HG03439 (cell line): ENCODE measurements at regions not wholly inside any gene's neighbourhood (a gene's known extent, or its start where the extent isn't known, plus 50 kb on each side); places are given as distances from the start of the nearest gene placed in this dataset.

Experiments
- ATAC-seq: cut with Tn5 transposase; IDR thresholded peaks from one replicate; pipeline ENCODE4 v1.9.1; 2021; ENCODE audit warnings: mild to moderate bottlenecking, moderate library complexity; ENCODE audit not compliant: unreplicated experiment

DNA sequence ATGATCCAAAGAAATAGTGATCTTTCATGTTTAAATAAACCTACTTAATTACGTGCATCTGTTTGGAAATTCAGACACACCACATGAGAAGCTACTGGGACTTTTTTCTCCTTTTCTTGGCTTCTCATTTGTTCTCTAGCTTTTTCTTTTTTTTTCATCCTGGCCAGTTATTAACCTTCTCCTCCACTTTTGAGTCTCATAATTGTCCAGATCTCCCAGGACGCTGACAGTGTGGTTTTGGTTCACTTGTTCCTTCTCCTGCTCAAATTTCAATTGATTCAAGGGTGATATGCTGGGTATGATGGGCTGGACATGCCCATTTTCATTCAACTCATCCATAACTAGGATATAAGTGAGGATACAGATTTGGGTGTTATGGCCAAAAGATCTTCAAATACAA lies 152.3 kb downstream of the TM9SF2 start:
- no peak for ATAC-seq

DNA sequence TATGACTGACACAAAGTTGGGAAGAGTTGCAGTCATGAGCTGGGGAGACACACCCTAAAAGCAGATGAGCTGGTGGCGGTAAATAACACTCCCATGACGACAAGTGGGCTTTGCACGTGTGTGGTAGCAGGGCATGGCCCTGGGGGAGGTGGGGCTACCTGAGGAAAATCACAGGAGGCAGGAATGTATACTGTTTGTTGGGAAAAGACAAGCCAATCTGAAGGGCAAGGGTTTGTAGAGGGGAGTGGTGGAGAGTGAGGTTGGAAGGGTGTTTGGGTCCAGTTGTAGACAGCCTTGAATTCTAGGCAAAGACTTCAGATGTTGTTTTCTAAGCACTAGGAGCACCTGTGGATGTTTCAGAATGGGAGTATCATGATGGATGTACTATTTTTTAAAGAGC lies 151.6 kb downstream of the TM9SF2 start:
- ATAC-seq, result no peak

DNA sequence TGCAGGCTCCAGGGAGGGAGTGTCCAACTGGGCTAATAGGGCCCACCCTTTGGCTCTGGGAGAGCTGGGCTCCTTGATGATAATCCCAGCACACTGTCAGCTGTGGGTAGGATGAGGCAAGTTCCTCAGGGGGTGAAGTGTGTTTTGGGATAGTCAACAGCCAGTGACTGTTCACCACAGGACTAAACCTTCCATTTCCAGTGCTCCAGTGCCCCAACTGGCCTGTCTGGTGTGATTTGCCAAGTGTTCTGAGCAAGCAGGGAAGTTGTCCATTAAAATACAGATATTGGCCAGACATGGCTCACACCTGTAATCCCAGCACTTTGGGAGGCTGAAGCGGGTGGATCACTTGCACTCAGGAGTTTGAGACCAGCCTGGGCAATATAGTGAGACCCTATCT lies 150.9 kb downstream of the TM9SF2 start:
- ATAC-seq, result no peak

DNA sequence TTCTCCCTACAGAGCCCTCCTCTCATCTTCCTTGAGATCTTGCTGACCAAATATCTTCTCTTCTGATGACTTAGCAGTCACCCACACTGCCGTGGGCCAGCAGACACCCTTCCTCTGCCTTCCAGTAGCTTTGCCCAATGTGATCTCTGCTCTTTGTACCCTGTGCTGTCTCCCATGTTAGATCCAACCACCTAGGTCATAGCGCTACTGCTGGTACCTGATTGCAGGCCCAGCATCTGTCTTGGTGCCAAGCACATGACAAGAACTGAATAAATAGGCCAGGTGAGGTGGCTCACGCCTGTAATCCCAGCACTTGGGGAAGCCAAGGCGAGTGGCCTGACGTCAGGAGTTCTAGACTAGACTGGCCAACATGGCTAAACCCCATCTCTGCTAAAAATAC lies 149.7 kb downstream of the TM9SF2 start:
- ATAC-seq, result no peak

DNA sequence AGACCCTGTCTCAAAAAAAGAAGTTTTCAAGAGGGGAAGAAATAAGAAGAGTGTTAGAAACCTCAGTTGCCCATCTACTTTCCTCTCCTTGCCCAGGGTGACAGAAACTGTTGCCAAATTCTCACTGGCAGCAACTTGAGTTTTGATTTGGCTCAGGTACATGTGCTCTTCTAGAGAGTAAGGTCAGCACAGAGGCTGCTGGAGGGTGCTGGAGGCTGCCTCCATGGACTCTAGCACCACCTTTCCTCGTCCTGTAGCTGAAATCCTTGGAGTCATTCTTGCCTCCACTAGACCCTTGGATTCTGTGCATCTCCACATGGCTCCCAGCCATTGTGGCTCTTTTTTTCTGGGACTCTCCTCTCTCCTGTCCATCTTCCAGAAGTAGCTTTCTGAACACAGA lies 149.1 kb downstream of the TM9SF2 start:
- ATAC-seq, result no peak

DNA sequence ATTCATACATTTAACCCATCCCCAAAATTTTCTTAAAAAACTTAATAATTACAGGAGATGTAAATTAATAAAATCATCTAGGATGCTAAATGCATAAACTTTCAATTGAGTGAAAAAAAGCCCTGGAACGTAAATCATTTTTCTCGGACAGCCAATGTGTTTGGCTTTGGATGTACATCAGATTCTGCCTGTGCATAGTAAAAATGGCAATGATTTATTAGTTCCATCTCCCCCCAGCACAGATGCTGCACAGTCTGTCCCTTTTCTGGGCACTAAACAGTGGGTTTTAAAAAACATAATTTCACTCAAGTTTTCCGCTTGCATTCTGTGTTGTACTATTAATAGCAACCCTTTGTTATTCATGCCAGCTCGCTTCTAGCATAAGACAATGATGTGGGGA lies 147.7 kb downstream of the TM9SF2 start:
- no peak for ATAC-seq

DNA sequence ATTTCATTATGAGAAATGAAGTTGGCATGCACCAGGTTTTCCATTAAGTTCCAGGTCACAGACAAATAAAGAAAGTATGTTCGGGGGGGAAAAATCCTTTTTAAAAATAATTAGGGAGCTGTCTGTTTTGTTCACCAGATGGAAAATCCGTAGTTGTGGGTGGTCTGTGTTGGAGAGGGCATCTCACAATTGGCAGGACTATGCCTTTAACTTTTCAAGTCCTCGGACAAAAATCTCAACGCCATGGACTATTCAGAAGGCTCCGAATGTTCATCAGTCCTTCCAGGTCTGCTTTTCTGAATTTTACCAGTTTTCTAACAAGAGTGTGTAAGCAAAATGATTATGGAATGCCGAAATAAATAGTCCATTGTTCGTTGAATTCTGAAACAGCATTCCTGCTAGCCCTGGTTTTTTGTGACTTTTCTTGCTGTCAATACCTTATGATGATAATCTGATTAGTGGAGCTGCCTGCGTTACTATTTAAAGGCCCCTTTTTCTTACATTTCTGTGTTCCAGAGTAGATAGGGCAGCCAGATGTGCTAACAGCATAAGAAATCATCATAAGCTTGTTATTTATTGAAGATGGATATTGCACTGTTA lies 146.9 kb downstream of the TM9SF2 start:
- ATAC-seq, result no peak

DNA sequence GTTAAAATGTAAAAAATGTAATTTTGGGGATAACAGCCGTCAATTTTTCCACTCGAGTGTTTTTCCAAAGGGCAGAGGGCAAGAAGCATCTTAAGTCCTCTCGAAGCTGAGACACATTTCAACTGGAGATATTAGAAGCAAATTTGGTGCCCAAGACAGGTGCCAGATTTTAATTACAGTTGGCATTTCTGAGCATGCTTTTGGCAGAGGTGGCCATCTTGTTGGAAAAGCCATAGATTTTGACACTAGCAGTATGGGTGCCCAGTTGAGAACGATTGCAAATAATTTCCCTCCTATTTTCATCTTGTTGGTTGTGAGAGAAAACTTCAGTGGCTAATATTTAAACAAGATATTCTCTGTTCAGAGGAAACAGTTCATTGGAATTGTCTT lies 146.3 kb downstream of the TM9SF2 start:
- ATAC-seq, result no peak

DNA sequence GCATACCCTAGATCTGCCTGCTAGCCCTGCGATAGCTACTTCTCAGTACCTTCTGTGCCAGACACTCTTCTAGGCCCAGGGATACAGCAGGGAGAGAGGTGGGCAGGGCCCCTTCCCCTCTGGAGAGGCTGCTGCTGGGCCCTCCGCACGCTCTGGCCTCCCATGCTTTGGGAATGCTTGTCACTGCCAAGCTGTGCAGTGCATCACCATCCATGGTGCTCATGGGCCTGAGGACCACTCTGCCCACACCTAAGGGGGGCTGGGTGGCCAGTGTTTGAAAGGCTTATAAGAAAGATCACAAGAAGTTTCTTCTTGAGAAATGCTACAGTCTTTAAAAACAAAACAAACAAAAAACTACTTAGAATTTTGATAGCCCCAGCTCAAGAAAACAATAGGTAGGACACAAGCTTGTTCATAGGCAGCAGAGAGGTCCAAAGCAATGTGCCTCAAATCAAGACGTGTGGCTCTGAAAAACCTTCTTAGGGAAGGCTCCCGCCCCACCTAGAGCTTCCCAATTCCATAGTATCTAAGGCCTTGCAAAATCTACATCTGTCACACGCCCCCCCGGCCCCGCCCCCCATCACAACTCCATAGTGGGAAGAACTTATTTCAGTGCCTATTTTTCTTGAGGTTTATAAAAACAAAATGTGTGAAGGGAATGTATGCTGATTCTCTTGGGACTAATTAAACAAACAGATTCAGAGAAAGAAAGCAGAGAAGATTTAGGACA lies 145.8 kb downstream of the TM9SF2 start:
- ATAC-seq, result no peak

DNA sequence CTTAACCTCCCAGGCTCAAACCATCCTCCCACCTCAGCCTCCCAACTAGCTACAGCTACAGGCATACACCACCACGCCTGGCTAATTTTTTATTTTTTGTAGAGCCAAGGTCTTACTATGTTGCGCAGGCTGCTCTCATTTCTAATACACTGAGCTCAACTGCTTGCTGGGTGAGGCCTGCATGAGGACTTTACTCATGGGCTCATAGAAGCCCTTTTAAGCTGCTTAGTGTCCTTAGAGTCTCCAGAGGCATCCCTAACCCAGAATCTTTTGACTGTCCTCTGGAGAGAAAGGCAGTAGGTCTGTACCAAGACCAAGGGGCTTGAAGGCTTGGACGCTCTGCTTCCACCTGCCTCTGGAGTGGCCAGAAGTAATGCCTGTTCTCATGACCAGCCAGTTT lies 141.6 kb downstream of the TM9SF2 start:
- ATAC-seq, result no peak

DNA sequence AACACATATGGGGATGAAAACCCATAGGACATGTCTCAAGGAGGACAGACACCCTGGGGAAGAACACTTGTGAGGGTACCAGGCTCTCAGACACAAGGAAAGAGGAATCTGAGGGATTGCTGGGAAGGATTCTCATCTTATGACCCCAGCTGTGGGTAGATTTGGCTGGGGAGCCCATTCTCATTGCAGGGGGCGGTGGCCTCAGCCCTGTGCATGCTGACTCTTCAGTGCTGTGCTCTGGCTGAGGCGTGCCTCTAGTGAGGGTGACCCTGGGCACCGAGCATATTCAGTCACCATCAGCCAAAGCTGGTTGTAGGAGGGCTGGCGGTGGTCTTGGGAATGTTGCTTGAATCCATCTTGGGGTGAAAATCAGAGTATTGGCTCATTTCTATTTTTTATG lies 140.7 kb downstream of the TM9SF2 start:
- no peak for ATAC-seq

DNA sequence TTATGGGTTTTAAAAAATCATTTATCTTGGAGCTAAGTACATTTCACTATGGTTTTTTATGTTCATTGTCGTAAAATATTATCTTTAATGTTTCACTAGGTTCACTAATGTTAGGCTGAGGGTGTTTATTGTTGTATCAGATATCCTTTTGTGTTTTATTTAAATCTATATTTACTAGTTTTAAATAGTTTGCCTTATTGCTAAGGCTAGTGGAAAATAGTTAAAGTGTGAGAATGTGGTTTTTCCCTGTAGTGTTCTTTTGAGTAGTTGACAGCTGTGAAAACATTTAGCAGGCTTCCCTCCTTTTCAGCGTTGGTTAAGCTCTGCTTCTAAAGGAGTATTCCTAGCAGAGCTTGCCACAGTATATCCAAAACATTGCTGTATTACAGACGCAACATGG lies 139.0 kb downstream of the TM9SF2 start:
- ATAC-seq, result no peak

DNA sequence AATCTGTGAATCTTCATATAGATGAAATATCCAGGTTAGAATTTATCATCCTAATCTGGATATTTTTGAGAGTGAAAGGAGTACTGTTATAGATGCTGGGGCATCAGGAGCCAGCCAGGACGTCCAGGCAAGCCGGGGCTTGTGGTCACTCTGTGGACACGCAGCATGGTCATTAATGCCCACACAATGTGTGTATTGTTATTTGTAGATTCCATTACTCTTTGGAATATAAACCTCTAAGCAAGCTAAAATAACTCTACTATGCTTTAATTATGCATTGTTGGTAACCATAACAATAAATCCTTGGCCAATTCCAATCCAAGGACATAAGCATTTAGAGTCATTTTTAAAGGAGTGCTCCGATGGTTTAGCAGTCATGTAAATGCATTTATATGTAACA lies 137.9 kb downstream of the TM9SF2 start:
- no peak for ATAC-seq

DNA sequence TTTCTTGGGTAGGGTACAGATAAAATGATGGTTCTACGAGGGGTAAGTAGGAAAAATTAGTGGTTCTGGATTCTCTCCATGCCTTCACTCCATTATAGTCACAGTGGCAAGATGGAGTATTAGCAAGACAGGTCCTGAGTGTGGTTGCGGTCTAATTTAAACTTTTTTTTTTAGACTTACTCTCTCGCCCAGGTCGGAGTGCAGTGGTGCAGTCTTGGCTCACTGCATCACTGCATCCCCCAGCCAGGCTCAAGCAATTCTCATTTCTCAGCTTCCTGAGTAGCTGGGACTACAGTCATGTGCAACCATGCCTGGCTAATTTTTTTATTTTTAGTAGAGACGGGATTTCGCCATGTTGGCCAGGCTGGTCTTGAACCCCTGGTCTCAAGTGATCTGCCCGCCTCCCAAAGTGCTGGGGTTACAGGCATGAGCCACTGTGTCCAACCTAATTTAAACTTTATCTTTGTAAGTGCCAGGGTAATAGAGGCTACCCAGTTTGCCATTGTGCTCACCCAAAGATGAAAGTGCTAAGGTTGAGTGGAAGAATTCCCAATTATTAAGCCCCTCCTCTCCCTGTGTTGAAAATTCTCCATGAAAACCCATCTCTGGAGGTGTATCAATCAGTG lies 135.6 kb downstream of the TM9SF2 start:
- ATAC-seq, result no peak

DNA sequence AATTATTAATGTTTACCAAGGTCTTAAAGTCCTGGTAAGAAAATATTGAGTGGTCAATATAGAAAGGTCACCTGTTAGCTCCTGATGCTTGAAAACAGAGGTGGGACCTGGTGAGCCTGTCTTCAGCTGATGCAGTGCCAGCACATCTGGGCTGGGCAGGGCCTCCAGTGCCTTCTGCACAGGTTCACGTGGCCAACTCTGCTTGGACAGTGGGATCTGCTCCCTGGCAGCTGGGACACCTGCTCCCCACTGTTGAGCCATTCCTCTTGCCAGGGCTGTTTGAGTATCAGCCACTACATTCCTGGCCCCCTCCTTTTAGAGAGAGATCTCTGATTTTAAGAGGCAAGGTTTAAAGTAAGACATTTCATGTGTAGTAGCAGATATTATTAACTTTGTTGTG lies 135.0 kb downstream of the TM9SF2 start:
- ATAC-seq, result no peak

DNA sequence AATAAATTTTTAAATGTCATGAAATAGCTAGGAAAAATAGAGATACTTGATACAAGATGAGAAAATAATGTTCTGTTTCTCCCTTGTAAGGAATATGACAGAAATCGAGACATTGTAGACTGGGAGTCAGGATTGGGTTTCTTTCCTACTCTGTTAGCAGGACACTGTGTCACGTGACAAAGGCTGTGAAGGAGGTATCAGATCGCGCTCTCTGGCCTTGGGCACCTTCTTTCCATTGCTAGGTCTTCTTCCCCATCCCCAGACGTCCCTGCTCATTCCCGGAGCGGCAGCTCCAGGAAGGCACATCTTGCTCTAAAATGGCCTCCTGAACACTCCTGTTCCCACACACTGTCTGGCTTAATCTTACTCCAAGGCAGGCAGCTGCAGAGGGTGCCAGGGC lies 133.4 kb downstream of the TM9SF2 start:
- ATAC-seq, result no peak

DNA sequence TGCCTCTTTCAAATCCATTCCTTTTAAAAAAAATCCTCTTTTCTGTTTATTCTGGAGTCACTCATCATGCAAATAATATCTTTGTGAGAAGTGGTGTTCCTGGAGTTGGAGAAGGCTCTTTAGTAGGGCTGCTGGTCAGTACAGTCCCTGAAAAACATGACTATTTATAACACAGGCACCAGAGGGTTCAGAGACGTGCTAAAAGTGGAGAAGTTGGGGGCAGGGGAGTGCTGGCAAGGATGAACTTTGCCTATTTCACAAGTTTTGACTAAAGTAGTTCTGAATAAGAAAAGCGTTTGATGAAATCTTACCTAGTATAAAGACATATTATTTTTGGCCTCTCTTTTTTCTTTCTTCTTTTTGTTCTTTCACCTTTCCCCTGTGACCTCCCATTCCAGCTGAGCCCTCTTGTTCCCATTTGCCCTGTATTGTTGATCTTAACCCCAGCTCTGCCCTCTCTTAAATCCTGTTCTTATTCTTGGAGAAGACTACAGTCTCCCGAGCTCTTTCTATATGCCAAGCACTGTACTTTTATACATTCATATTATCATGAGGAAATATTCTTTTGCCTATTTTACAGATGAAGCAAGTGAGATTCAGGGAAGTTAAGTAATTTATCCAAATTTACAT lies 129.1 kb downstream of the TM9SF2 start:
- ATAC-seq, result no peak

DNA sequence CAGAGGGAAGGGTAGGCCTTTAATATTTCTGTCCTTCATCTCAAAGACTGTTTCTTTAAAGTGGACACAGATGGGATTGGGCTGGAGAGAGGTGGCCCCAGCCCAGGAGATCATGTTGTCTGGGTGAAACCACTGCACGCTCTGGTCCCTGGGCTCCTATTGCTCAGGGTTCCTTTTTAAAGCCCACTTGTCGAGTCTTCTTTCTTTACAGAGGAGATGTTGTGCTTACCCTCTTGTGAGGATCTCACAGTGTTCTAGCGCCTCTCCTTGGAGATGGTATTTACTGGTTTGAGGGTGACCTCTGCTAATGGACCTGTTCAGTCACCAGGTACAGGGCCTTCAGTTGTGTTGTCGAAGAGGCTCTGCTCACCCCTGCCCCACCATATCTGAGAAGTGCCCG lies 128.4 kb downstream of the TM9SF2 start:
- ATAC-seq, result no peak

DNA sequence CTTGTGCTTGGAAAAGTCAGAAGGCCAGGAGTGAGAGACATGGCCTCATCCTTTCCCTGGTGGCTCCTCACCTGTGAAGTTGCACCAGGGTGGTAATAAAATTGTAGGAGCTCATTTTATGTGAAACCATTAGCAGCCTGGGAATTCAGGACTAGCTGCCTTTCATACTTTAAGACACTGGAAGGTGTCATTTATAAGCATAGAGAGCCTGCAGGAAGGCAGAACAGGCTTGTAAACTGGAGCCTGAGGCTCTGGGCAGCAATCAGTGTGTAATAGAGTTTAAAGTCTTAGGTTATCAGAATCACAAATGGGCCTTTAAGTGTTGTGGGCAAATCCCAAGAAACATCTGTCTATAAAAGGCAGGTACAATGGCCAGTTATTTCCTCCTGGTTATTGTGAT lies 127.2 kb downstream of the TM9SF2 start:
- no peak for ATAC-seq

DNA sequence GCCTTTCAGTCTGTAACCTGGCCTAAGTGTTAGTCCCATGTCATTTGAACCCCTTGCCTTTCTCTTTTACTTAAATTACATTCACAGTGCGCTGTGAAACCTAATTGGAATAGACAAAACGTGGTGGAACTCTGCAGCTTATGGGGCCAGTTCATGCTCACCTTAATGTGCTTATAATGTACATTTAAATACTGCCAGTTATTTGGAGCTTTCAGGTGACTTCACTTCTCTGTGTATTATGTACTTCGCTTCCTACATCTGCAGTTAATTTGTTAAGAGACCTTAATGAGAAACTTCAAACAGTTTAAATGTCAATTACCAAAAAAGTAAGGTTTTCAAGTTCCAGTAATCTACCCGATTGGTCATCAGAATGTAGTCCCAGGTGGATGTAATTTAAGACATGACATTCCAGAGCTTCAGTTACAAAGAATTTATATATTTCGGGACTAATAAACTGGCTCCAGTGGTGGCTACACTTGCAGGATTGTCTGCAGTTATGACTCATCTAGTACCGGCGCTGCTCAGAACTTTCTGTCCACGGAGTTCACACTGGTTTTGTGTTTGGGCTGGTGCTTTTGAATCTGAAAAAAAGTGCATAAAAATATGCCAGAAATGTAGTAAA lies 125.3 kb downstream of the TM9SF2 start:
- ATAC-seq, result no peak

DNA sequence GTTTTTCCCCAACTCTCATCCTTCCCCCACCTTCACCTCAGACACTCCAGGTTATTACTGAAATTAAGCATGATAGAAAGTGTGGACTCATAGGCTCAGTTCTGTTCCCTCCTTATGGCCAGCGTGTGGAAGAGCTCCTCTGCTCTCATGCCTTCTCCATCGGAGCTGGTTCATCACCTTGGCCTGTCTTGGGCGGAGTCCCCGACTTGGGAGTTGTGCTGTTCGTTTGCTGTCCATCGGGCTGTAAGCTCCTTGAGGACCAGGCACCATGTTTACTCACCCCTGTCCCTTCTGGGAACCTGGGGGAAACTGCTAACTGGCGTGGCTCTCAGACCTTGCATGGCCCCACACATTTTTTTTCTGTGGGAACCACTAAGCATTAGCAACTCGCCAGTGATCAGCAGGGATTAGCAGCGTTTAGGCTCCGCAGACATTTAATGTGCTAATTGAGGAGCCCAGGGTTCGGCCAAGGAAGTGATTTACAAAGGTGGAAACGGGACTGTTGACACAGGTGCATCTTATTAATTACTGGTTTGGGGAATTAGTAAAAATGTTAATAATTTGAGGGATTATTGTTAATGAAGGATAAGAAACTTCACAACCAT lies 123.8 kb downstream of the TM9SF2 start:
- ATAC-seq, result no peak
